GM23248 (cell line): ENCODE measurements at regions not wholly inside any gene's neighbourhood (a gene's known extent, or its start where the extent isn't known, plus 50 kb on each side); places are given as distances from the start of the nearest gene placed in this dataset.

Source experiments
- EZH2 ChIP-seq: fragments of 200-600 bp; sonication (generic); IDR thresholded peaks from 2 replicates; pipeline ENCODE4 v1.6.1; 2018; ENCODE audit warnings: antibody characterized with exemption, mild to moderate bottlenecking; ENCODE audit not compliant: insufficient read depth, poor library complexity, severe bottlenecking
- EZH2phosphoT487 ChIP-seq: fragments of 200-600 bp; sonication (generic); IDR thresholded peaks from 2 replicates; pipeline ENCODE4 v1.6.1; 2018; ENCODE audit warnings: antibody characterized with exemption, moderate library complexity, mild to moderate bottlenecking, low read depth; ENCODE audit not compliant: insufficient read depth

DNA sequence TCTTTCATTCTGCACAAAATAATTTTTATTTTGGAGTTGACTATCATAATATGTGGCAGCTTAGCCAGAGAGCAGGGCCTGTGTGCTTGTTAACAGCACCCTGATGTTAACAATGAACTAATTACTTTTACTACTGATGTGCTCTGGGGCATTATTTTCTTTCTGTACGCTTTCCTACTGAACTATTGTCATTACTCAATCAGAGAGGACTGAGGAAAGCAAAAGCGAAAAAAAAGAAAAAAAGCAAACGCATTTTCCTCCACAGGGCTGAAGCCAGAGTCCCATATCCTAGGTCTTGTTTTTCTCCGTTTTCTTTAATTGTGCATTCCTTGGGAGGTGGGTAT is 221.2 kb downstream of the TTLL7 start:
- TF ChIP-seq EZH2 (no peak), EZH2phosphoT487 (no peak)
